CD4-positive, alpha-beta T cell treated with Interferon alpha-2 for 1 hour (primary cell): ENCODE measurements at regions not wholly inside any gene's neighbourhood (a gene's known extent, or its start where the extent isn't known, plus 50 kb on each side); places are given as distances from the start of the nearest gene placed in this dataset.

Experiments used
- DNase-seq, 2 donors: peaks; one replicate each; pipeline ENCODE4 v3.0.0-alpha.2; 2020 to 2022

GRCh38 chr6:127015858-127016257, 102.6 kb upstream of the RSPO3 start:
- no peak for DNase-seq

- DNase-seq: no peak
These were observed 98.6 kb upstream of the RSPO3 start for GRCh38 chr6:127019828-127020227.

GRCh38 chr6:127022302-127022701, 96.2 kb upstream of the RSPO3 start:
- DNase-seq: no peak

- no peak for DNase-seq
These were observed 95.3 kb upstream of the RSPO3 start for GRCh38 chr6:127023001-127023778.

GRCh38 chr6:127026247-127026646, 92.2 kb upstream of the RSPO3 start:
- no peak for DNase-seq

DNA sequence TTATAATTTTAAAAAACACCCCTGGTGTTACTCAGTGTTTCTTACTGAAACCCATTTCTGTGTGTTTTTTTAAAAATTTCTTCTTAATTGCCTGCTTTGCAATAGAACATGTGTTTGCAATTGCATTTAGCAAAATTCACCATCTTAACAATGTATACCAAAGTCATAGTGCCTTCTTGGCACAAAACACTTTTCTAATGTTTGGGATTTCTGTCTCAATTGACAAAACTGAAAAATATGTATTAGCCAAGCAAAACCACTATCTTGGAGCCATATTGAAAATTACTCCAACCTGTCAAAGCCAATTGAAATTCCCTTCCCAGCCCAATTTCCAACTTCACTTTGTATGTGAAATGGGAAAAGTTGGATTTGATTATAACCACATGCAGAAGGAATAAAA, 88.4 kb upstream of the RSPO3 start:
- DNase-seq: no peak

GRCh38 chr6:127030836-127031235, 87.6 kb upstream of the RSPO3 start:
- DNase-seq: no peak

GRCh38 chr6:127031511-127031910, 87.0 kb upstream of the RSPO3 start:
- no peak for DNase-seq

- no peak for DNase-seq
These were observed 85.5 kb upstream of the RSPO3 start for GRCh38 chr6:127032971-127033370.

DNA sequence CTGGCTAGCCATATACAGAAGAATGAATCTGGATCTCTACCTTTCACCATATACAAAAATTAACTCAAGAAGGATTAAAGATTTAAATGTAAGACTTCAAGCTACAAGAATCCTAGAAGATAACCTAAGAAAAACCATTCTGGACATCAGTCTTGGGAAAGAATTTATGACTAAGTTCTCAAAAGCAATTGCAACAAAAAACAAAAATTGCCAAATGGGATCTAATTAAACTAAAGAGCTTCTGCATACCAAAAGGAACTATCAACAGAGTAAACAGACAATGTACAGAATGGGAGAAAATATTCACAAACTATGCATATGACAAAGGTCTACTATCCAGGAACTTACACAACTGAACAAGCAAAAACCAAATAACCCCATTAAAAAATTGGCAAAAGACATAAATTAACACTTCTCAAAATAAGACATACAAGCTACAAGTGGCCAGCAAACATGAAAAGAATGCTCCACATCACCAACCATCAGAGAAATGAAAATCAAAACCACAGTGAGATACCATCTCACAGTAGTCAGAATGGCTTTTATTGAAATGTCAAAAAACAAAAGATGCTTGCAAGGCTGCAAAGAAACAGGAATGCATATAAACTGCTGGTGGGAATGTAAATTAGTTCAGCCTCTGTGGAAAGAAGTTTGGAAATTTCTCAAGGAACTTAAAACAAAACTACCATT, 66.8 kb upstream of the RSPO3 start:
- DNase-seq: no peak

GRCh38 chr6:127053032-127053874, 65.2 kb upstream of the RSPO3 start:
- no peak for DNase-seq

- DNase-seq: no peak
These were observed 64.6 kb upstream of the RSPO3 start for GRCh38 chr6:127053875-127054235.

DNA sequence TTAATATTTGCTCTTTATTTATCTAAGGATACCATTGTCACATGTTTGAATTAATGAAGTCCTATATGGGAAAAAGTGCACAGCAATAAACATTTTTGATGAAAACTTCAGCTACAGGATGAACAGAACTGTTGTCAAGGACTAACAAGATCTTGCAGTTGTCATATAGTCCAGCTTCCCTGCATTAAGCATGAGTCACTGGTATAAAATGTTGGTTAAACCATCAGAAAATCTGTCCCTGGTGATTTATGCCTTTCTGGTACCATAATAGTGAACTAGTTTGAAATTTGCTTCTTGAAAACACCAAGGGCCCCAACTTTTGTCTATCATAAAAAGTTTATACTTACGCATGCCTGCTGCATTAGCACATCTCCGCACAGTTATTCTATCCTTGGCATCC, 60.4 kb upstream of the RSPO3 start:
- no peak for DNase-seq

DNA sequence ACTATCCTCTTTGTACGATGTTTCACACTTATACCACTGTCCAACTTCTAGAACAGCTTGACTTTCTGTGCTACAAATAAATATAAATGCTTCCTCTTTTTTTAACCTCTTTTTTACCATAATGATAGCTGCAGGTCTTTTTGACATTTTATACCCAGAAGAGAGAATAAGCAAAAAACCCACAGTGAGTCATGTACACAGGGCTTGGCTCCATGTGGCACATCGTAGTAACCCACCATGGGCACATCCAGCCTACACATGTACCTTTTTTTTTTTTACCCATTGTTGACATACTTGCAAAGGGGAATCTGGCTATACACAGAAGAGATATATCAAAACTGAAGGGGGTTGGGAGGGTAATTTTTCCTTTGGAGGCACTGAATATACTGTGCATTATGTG, 59.5 kb upstream of the RSPO3 start:
- DNase-seq: no peak
